HEK293T (cell line): ENCODE measurements at regions not wholly inside any gene's neighbourhood (a gene's known extent, or its start where the extent isn't known, plus 50 kb on each side); places are given as distances from the start of the nearest gene placed in this dataset.

Source experiments
- ARNT ChIP-seq: fragments of 450-650 bp; IDR thresholded peaks from 2 replicates; pipeline ENCODE4 v1.6.1; 2017; ENCODE audit warnings: mild to moderate bottlenecking
- BHLHE40 ChIP-seq: fragments of 450-650 bp; IDR thresholded peaks from 2 replicates; pipeline ENCODE4 v1.6.1; 2016; ENCODE audit warnings: mild to moderate bottlenecking, moderate library complexity, borderline replicate concordance
- ELF4 ChIP-seq: fragments of 450-650 bp; IDR thresholded peaks from 2 replicates; pipeline ENCODE4 v1.6.1; 2017; ENCODE audit warnings: antibody characterized with exemption
- FOXK2 ChIP-seq: fragments of 450-650 bp; IDR thresholded peaks from 2 replicates; pipeline ENCODE4 v1.6.1; 2016; ENCODE audit warnings: mild to moderate bottlenecking
- FOXM1 ChIP-seq: fragments of 450-650 bp; IDR thresholded peaks from 2 replicates; pipeline ENCODE4 v1.6.1; 2017; ENCODE audit warnings: mild to moderate bottlenecking, borderline replicate concordance
- HDGF ChIP-seq: fragments of 450-650 bp; IDR thresholded peaks from 2 replicates; pipeline ENCODE4 v1.6.1; 2017; ENCODE audit warnings: antibody characterized with exemption, borderline replicate concordance
- LEF1 ChIP-seq: fragments of 450-650 bp; IDR thresholded peaks from 2 replicates; pipeline ENCODE4 v1.6.1; 2017; ENCODE audit warnings: mild to moderate bottlenecking, borderline replicate concordance
- NFRKB ChIP-seq: fragments of 450-650 bp; IDR thresholded peaks from 2 replicates; pipeline ENCODE4 v1.6.1; 2016; ENCODE audit warnings: mild to moderate bottlenecking, moderate library complexity
- PKNOX1 ChIP-seq: fragments of 450-650 bp; IDR thresholded peaks from 2 replicates; pipeline ENCODE4 v1.6.1; 2016
- SP1 ChIP-seq: fragments of 450-650 bp; IDR thresholded peaks from 2 replicates; pipeline ENCODE4 v1.6.1; 2017
- SUZ12 ChIP-seq: fragments of 450-650 bp; IDR thresholded peaks from 2 replicates; pipeline ENCODE4 v1.6.1; 2016; ENCODE audit warnings: mild to moderate bottlenecking
- TARDBP ChIP-seq: fragments of 450-650 bp; IDR thresholded peaks from 2 replicates; pipeline ENCODE4 v1.6.1; 2016
- ZNF384 ChIP-seq: fragments of 450-650 bp; IDR thresholded peaks from 2 replicates; pipeline ENCODE4 v1.6.1; 2016

GRCh38 chr4:26171501-26171900 lies 149.3 kb upstream of the RBPJ start:
- TF ChIP-seq ELF4 (no peak), TARDBP (no peak), SP1 (no peak), FOXM1 (no peak), ARNT (no peak), BHLHE40 (no peak), FOXK2 (no peak), SUZ12 (no peak), ZNF384 (no peak), NFRKB (no peak), LEF1 (no peak), HDGF (no peak), PKNOX1 (no peak)
